AG08395 (cell line): ENCODE measurements at regions not wholly inside any gene's neighbourhood (a gene's known extent, or its start where the extent isn't known, plus 50 kb on each side); places are given as distances from the start of the nearest gene placed in this dataset.

Source experiments
- DNase-seq: peaks from one replicate; pipeline ENCODE4 v3.0.0; 2012; ENCODE audit warnings: mixed read lengths, low spot score

DNA sequence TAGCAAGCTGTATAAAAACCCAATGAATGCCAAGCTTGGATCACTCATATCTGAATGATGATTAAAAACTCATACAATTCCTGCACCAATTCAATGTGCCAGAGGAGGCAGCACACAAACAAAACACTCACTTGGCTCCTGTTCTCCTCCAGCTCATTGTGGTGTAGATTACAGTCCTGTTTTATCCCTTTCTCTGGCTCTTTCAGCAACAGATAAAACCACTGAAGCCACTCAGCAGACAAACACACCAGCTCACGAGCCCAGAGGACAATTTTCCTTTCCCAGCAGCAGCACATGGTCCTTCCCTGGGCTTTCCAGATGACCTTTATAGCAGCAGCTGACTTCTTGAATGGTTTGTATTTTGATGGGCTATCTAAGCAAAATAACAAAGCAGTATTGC lies 107.3 kb upstream of the STARD3NL start:
- peak; percentile 55 for DNase-seq

DNA sequence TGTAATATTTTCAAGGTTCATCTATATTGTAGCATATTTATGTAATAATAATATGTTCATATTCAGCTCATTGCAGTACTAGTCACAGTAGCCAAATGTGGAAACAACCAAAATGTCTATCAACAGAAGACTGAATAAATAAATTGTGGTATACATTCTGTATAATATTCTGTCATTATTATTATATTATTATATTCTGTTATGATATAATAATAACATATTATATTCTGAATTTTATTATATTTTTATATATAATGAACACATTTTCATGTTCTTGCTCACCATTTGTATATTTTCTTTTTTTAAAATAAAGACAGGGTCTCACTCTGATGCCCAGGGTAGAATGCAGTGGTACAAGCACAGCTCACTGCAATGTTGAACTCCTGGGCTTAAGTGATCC lies 91.2 kb upstream of the STARD3NL start:
- DNase-seq = no peak

DNA sequence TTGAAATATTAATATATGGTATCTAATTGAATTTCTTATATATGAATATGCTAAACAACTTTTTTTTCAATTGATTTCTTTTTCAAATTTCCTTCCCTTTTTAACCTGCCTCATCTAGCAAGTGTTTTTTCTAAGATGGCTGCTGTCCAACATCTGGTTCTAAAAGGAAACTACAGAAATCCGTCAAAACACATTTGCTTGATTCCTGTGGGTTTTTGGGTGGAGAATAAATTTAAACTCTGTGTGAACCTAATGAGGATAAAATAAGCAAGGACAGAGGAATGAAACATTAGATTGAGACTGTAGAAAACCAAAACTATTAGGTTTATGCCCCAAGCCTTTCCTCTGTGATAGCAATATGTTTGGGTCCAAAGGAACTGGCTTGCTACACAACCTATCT lies 75.5 kb upstream of the STARD3NL start:
- DNase-seq = peak; percentile 3

DNA sequence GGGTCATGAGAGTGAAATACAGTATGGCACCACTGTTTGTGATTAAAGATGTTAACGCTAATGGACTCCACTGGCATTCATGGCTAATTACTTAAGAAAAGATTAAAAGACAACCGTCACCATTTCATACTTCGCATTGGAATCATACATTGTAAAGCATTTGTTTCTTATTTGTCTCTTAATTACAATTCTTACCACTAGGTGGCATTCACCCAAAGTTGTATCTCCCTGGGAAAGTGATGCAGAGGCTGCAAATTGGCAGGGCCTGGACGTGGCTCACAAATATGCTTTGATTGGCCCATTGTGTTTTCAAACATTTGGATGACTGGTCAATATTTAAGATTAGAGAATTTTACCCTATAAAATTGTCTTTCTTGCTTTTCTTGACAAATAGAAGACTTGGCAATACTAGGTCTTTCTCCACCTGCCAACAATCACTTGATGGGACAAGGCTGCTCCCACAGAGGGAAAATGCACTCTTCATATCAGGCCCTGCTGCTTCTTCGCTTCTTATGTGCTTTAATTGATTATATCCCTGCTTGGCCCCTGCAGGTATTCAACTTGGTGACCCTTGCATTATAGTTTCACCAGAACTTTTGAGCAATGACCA lies 72.1 kb upstream of the STARD3NL start:
- DNase-seq = peak; percentile 64

DNA sequence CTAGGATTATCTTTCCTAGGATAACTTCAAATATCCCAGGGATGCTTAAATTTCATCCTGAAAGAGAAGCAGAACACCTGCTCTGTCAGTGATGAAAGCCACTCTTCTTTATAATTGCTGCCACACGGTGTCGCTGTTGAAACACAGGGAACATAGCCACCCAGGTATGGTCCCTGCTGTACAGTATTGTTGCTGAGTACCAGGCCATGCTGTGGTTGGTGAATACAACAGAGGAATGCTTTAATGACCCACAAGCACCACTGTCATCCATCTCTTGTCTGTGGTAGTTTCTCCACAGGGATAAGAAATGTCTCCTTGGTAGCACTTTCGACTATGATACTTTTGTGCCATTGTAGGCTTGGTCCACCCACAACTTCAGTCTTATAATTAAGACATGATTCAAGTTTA lies 70.6 kb upstream of the STARD3NL start:
- peak; percentile 61 for DNase-seq

DNA sequence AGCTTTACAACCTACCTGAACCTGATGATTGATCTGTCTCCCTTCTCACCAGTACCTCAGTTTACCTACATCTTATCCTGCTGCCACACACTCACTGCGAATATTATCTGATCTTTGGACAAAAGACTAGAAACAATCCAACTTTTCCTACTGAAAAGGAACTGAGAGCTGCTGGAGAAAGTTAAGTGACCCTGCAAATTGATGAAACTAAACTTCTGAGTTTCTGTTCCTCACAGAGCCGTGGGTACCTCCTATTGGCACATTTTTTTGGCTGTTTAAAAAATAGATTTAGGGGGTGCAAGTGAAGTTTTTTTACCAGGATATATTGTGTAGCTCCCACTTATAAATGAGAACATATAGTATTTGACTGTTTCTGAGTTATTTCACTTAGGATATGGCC lies 66.0 kb upstream of the STARD3NL start:
- DNase-seq = no peak

DNA sequence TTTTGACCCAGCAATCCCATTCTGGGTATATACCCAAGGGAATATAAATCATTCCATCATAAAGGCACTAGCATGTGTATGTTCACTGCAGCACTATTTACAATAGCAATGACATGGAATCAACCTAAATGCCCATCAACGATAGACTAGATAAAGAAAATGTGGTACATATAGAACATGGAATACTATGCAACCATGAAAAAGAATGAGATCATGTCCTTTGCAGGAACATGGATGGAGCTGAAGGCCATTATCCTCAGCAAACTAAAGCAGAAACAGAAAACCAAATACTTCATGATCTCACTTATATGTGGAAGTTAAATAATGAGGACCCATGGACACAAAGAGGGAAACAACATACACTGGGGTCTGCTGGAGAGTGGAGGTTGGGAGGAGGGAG lies 58.0 kb upstream of the STARD3NL start:
- no peak for DNase-seq

DNA sequence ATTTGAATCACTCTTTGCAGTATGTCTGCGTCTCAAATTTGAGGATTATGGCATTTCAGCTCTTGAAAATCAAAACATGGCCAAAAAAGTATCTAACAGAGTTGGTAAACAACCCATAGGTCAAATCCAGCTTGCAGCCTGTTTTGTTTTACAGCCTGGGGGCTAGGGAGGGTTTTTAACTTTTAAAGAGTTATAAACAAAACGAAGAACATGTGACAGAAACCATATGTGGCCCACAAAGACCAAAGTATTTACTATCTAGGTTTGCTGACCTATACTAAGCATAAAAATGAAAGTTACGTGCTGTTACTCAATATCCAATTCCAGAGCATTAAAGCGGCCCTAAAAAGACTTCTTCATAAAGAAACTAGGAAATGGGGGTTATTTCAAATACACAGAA lies 55.5 kb upstream of the STARD3NL start:
- DNase-seq = no peak

DNA sequence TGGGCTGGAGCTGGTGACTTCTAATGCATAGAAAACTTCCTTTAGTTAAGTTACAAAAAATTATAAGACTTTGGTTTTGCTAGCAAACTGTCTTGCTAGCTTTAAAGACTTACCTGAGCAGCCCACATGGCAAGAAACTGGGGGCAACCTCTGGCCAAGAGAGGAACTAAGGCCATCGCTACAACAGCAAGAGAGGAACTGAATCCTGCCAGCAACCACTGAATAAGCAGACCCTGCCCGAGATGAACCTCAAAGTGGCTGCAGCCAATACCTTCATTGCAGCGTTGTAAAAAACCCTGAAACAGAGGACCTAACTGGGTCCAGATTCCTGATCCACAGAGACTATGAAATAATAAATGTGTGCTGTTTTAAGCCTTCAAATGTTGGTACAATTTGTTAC lies 54.6 kb upstream of the STARD3NL start:
- DNase-seq = no peak

DNA sequence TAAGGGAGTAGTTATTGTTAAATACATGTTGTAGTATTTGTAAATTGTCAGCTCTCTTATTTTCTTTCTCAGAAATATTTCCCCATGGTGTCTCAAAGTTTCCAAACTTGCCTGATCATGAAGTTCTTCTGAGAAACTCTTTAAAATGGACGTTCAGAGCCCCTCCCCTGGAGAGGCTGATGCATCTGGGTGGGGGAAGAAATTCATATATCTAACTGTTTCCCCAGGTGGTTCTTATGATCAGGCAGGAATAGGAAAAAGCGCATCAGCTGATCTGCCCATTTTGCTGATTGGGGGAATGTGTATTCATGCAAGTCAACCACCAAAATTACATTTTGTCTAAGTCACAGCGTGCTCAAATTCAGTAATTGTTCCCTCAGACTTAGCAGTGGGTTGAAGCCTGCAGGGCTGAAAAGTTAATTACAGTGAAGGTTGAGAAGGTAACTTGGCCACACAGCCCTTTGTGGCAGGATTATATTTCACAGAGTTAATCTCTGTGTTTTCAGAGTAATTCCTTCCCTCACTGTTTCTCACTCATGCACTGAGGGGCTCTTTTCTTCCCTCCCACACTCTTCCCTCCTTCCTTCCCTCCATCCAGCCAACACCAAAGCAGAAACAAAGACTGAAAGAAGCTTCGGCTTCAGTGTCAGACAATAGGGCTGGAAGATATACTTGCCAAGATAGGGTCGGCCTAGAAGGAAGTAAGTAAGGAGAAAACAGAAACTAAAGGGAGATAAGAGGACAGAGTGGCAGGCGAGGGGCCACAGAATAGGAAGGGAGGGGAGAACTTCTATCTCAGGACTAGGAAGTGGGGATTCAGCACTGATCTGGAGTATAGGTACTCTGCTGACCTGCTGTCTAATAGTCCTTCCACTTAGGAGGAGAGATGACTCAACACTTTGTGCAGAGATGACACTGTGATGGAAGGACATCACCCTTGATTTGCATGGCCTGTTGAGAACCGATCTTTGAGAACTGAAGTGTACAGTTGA lies 50.5 kb upstream of the STARD3NL start:
- no peak for DNase-seq
